CD4-positive, alpha-beta T cell (primary cell): ENCODE measurements at regions not wholly inside any gene's neighbourhood (a gene's known extent, or its start where the extent isn't known, plus 50 kb on each side); places are given as distances from the start of the nearest gene placed in this dataset.

ENCODE experiments used
- ATAC-seq: fragments of 200-7000 bp; cut with Tn5 transposase; one replicate; pipeline ENCODE4 v1.10.0; 2022; ENCODE audit warnings: mild to moderate bottlenecking; ENCODE audit not compliant: poor library complexity
- CTCF ChIA-PET: fragments of 350-600 bp; sonication (Branson Sonifier 250); formaldehyde crosslinking; loops from one replicate; lab custom pipeline; 2021; ENCODE audit warnings: antibody characterized with exemption, inconsistent platforms; lab: Charles Lee
- POLR2A ChIA-PET: fragments of 350-600 bp; sonication (Branson Sonifier 250); formaldehyde crosslinking; loops from one replicate; lab custom pipeline; 2021; ENCODE audit warnings: antibody characterized with exemption, inconsistent platforms; lab: Charles Lee
- DNase-seq, 14 experiments: peaks; one replicate each; pipeline ENCODE4 v3.0.0-alpha.2; 2013 to 2020; ENCODE audit warnings: mixed read lengths in 2 of 14
- H3K27ac ChIP-seq, 2 donors: one replicate each; pipeline versions ENCODE4 v1.5.1 to v1.7.0; 2013; ENCODE audit warnings: low read length in 2 of 2, low read depth in 1 of 2, mild to moderate bottlenecking in 1 of 2
- H3K27me3 ChIP-seq, 2 experiments: 1 replicate in 1 of 2; 2 replicates in 1 of 2; pipeline versions ENCODE4 v1.6.1 to v1.7.0; 2013; ENCODE audit warnings: low read length in 2 of 2, control low read depth in 1 of 2, mild to moderate bottlenecking in 1 of 2, moderate library complexity in 1 of 2; ENCODE audit not compliant: insufficient read depth in 2 of 2, control insufficient read depth in 1 of 2
- H3K36me3 ChIP-seq: one replicate; pipeline ENCODE4 v1.6.1; 2013; ENCODE audit warnings: low read length, control low read depth; ENCODE audit not compliant: insufficient read depth
- H3K4me1 ChIP-seq: one replicate; pipeline ENCODE4 v1.6.1; 2013; ENCODE audit warnings: low read length, control low read depth; ENCODE audit not compliant: insufficient read depth
- H3K4me3 ChIP-seq: one replicate; pipeline ENCODE4 v1.5.1; 2013; ENCODE audit warnings: mild to moderate bottlenecking, low read length, moderate library complexity
- H3K9me3 ChIP-seq, 2 experiments: 1 replicate in 1 of 2; 2 replicates in 1 of 2; pipeline versions ENCODE4 v1.6.1 to v1.7.0; 2013; ENCODE audit warnings: low read length in 2 of 2, mild to moderate bottlenecking in 2 of 2, control low read depth in 1 of 2, moderate library complexity in 1 of 2; ENCODE audit not compliant: control insufficient read depth in 1 of 2, insufficient read depth in 1 of 2
- H3K27ac Mint-ChIP-seq: one replicate; pipeline ENCODE4 v1.8.0; 2020; ENCODE audit warnings: mixed read lengths
- H3K27me3 Mint-ChIP-seq: one replicate; pipeline ENCODE4 v1.8.0; 2021; ENCODE audit warnings: mixed read lengths
- H3K36me3 Mint-ChIP-seq: one replicate; pipeline ENCODE4 v1.8.0; 2021; ENCODE audit warnings: low read depth, mixed read lengths
- H3K4me1 Mint-ChIP-seq: one replicate; pipeline ENCODE4 v1.8.0; 2021; ENCODE audit warnings: low read depth, mixed read lengths
- H3K4me3 Mint-ChIP-seq: one replicate; pipeline ENCODE4 v1.8.0; 2020; ENCODE audit warnings: mild to moderate bottlenecking, mixed read lengths
- H3K9me3 Mint-ChIP-seq: one replicate; pipeline ENCODE4 v1.8.0; 2020; ENCODE audit warnings: mixed read lengths
- intact Hi-C, 2 experiments: fragments of 100-400 bp; cut with DNase I in 1 of 2; cut with micrococcal nuclease in 1 of 2; formaldehyde crosslinking; loops; one replicate each; pipeline versions ENCODE4 v1.15.1 to v1.9.0; 2023 to 2025; cut with DNase I, micrococcal nuclease
- TF ChIP-seq, protein P1 (sequence below): fragments of 200-600 bp; IDR thresholded peaks from one replicate; pipeline ENCODE4 v1.8.0; 2022; ENCODE audit warnings: antibody characterized with exemption, mild to moderate bottlenecking

DNA sequence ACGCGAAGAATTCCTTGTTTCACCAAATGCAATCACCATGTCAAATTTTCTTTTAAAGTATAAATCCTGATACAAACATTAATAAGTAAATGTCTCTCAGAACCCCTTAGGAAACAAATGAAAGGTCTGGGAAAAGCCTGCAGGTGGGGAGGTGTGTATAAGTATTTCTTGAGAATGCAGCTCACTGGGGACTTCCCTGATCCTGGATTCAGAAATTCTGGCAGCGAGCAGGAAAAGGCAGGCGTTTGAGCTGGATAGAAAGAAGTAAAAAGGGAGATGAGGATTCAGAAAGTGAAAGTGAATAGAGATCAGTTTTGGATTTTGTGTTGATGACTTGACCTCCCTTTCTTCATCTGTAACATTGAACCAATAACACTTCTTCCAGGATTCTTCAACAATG, 68.3 kb upstream of the CTSC start:
- Mint-ChIP-seq H3K4me1 (peaks cover 21% of the 10 kb centered on the region), H3K27me3 (no peaks in the 10 kb centered on the region), H3K9me3 (no peaks in the 10 kb centered on the region), H3K27ac (no peak overlapping the region), H3K4me3 (no peak overlapping the region), H3K36me3 (no peaks in the 10 kb centered on the region)
- TF ChIP-seq, protein P1, sequence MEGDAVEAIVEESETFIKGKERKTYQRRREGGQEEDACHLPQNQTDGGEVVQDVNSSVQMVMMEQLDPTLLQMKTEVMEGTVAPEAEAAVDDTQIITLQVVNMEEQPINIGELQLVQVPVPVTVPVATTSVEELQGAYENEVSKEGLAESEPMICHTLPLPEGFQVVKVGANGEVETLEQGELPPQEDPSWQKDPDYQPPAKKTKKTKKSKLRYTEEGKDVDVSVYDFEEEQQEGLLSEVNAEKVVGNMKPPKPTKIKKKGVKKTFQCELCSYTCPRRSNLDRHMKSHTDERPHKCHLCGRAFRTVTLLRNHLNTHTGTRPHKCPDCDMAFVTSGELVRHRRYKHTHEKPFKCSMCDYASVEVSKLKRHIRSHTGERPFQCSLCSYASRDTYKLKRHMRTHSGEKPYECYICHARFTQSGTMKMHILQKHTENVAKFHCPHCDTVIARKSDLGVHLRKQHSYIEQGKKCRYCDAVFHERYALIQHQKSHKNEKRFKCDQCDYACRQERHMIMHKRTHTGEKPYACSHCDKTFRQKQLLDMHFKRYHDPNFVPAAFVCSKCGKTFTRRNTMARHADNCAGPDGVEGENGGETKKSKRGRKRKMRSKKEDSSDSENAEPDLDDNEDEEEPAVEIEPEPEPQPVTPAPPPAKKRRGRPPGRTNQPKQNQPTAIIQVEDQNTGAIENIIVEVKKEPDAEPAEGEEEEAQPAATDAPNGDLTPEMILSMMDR = no peak
- peaks cover 0 to 3% of the 10 kb centered on the region in 2 experiments for H3K9me3 ChIP-seq
- no peaks in the 10 kb centered on the region for H3K27me3 ChIP-seq
- H3K4me3 ChIP-seq = no peak overlapping the region
- DNase-seq (no peak), ATAC-seq (no peak)
- no peaks in the 10 kb centered on the region for H3K4me1 ChIP-seq
- POLR2A ChIA-PET = interaction anchor here (1.4 kb wide), 1 partner anchor 9 kb away, joined by 4 read pairs; no protein-coding TSS in a partner anchor
- CTCF ChIA-PET = no interaction called here
- intact Hi-C loops = loop anchor here in 1 of 2 experiments (5.0 kb wide), 1 partner anchor 44 kb away; no protein-coding TSS in a partner anchor
- H3K36me3 ChIP-seq = no peaks in the 10 kb centered on the region
- no peak overlapping the region for H3K27ac ChIP-seq

DNA sequence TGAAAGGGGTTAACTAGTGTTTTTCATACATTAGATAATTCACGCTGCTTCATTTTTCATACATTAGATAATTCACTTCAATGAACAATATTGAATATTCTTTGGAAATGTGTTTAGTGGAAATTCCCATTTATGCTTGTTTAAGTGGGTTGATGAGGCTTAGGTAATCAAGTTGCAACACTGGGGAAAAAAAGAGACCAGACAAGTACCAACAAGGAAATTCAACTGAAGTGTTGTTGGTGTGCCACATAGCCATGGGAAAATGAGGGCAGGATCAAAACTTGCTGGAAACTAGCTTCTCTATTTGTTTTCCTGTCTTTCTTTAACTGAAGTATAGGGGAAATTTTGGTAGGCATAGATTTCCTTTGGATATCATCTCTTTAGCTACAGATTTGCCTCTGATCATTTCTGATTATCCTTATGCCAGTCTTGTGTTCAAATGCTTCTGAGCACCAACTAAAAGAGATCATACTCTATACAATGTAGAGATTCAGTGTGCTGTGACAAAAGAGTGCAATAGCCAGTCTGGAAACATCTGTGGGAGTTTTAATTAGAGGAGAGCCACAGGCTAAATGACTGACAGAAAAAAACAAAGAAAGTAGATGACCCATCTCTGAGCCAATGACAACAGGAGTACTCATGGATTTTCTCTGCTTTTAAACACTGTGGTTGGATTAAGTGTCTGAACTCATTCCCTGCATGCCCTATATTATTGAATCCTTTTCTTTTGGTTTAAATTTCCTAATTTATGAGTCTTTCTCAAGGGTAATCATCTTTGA, 67.6 kb upstream of the CTSC start:
- ChIA-PET CTCF (no interaction called here), POLR2A (interaction anchor here (0.6 to 1.4 kb wide), 2 partner anchors 10 to 379 kb away, joined by 3 to 4 read pairs; no protein-coding TSS in a partner anchor)
- H3K4me1 ChIP-seq = no peaks in the 10 kb centered on the region
- H3K36me3 ChIP-seq = no peaks in the 10 kb centered on the region
- no peak overlapping the region for H3K4me3 Mint-ChIP-seq
- H3K27me3 ChIP-seq = no peaks in the 10 kb centered on the region
- intact Hi-C loops = loop anchor here in 1 of 2 experiments (5.0 kb wide), 1 partner anchor 43 kb away; no protein-coding TSS in a partner anchor
- no peaks in the 10 kb centered on the region for H3K9me3 Mint-ChIP-seq
- no peak overlapping the region for H3K27ac Mint-ChIP-seq
- no peak for DNase-seq
- no peak overlapping the region for H3K4me3 ChIP-seq
- peaks cover 0 to 3% of the 10 kb centered on the region in 2 experiments for H3K9me3 ChIP-seq
- H3K27ac ChIP-seq = no peak overlapping the region
- H3K4me1 Mint-ChIP-seq = peaks cover 21% of the 10 kb centered on the region
- H3K27me3 Mint-ChIP-seq = no peaks in the 10 kb centered on the region
- ATAC-seq = no peak
- TF ChIP-seq, protein P1 = no peak
- no peaks in the 10 kb centered on the region for H3K36me3 Mint-ChIP-seq

DNA sequence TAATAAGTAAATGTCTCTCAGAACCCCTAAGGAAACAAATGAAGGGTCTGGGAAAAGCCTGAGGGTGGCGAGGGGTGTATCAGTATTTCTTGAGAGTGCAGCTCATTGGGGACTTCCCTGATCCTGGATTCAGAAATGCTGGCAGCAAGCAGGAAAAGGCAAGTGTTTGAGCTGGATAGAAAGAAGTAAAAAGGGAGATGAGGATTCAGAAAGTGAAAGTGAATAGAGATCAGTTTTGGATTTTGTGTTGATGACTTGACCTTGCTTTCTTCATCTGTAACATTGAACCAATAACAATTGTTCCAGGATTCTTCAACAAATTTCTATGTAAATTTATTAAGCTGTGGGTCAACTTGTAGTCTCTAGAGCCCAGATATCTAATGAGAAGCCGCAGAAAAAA, 66.9 kb upstream of the CTSC start:
- Histone ChIP-seq H3K27ac (no peak overlapping the region), H3K36me3 (no peaks in the 10 kb centered on the region), H3K4me3 (no peak overlapping the region), H3K4me1 (no peaks in the 10 kb centered on the region), H3K9me3 (peaks cover 0 to 3% of the 10 kb centered on the region in 2 experiments), H3K27me3 (no peaks in the 10 kb centered on the region)
- Mint-ChIP-seq H3K36me3 (no peaks in the 10 kb centered on the region), H3K27me3 (no peaks in the 10 kb centered on the region), H3K4me3 (no peak overlapping the region), H3K4me1 (peaks cover 21% of the 10 kb centered on the region), H3K27ac (no peak overlapping the region), H3K9me3 (no peaks in the 10 kb centered on the region)
- TF ChIP-seq, protein P1 = no peak
- ATAC-seq (no peak), DNase-seq (no peak)
- ChIA-PET POLR2A (no interaction called here), CTCF (no interaction called here)
- intact Hi-C loops = no loop called here
